H1 (cell line): ENCODE measurements at regions not wholly inside any gene's neighbourhood (a gene's known extent, or its start where the extent isn't known, plus 50 kb on each side); places are given as distances from the start of the nearest gene placed in this dataset.

Experiments used
- CTCF ChIA-PET: fragments of 300-600 bp; sonication (Branson Sonifier 250); formaldehyde crosslinking; loops from one replicate; lab custom pipeline; 2021; ENCODE audit not compliant: partially characterized antibody; lab: Charles Lee
- POLR2A ChIA-PET: fragments of 300-600 bp; sonication (Branson Sonifier 250); formaldehyde crosslinking; loops from one replicate; lab custom pipeline; 2021; ENCODE audit warnings: inconsistent platforms; ENCODE audit not compliant: partially characterized antibody; lab: Charles Lee
- DNase-seq, 2 experiments: peaks; one replicate each; pipeline versions ENCODE4 v3.0.0 to v3.0.0-alpha.2; 2010 to 2022; ENCODE audit warnings: low spot score in 2 of 2, low read depth in 1 of 2, mixed read lengths in 1 of 2
- FAIRE-seq: peaks from 2 replicates; lab custom pipeline; 2011; peaks lifted over from hg19 to GRCh38; lab: Jason Lieb, UNC
- H2AFZ ChIP-seq: 2 replicates; pipeline ENCODE4 v1.8.1; 2012; ENCODE audit warnings: low read length, inconsistent platforms
- H2AK5ac ChIP-seq: 2 replicates; pipeline ENCODE4 v1.6.1; 2013; ENCODE audit warnings: low read depth, low read length
- H2BK120ac ChIP-seq: replicated peaks from 2 replicates; pipeline ENCODE3; 2013; ENCODE audit warnings: low read depth, low read length, inconsistent platforms
- H2BK12ac ChIP-seq: 2 replicates; pipeline ENCODE4 v1.6.1; 2013; ENCODE audit warnings: low read depth, low read length
- H2BK15ac ChIP-seq: 2 replicates; pipeline ENCODE4 v1.6.1; 2013; ENCODE audit warnings: low read length
- H2BK20ac ChIP-seq: 2 replicates; pipeline ENCODE4 v1.6.1; 2013; ENCODE audit warnings: low read length
- H2BK5ac ChIP-seq: 2 replicates; pipeline ENCODE4 v1.6.1; 2013; ENCODE audit warnings: low read depth, low read length
- H3K14ac ChIP-seq: 2 replicates; pipeline ENCODE4 v1.6.1; 2013; ENCODE audit warnings: inconsistent platforms; ENCODE audit not compliant: insufficient read length
- H3K18ac ChIP-seq: 2 replicates; pipeline ENCODE4 v1.6.1; 2013; ENCODE audit warnings: low read length; ENCODE audit errors: extremely low read depth
- H3K23ac ChIP-seq: 2 replicates; pipeline ENCODE4 v1.6.1; 2013; ENCODE audit warnings: inconsistent platforms; ENCODE audit not compliant: insufficient read length
- H3K23me2 ChIP-seq: 2 replicates; pipeline ENCODE4 v1.6.1; 2013; ENCODE audit warnings: low read depth, low read length
- H3K27ac ChIP-seq: 2 replicates; pipeline ENCODE4 v1.6.1; 2011; ENCODE audit warnings: low read depth, low read length, inconsistent platforms
- H3K27me3 ChIP-seq, 4 experiments: replicated peaks in 1 of 4; 1 replicate in 1 of 4; 2 replicates in 3 of 4; pipeline versions ENCODE4 v1.6.1 to v1.8.1; 2011 to 2013; ENCODE audit warnings: low read length in 3 of 4, mild to moderate bottlenecking in 3 of 4, inconsistent platforms in 2 of 4, mixed read lengths in 2 of 4, moderate library complexity in 1 of 4; ENCODE audit not compliant: control insufficient read depth in 3 of 4, insufficient read depth in 3 of 4; ENCODE audit errors: extremely low read depth in 1 of 4
- H3K36me3 ChIP-seq, 4 experiments: 2 replicates each; pipeline versions ENCODE4 v1.6.1 to v1.8.1; 2011 to 2013; ENCODE audit warnings: mild to moderate bottlenecking in 4 of 4, low read length in 3 of 4, moderate library complexity in 2 of 4, control low read depth in 1 of 4, inconsistent platforms in 1 of 4; ENCODE audit not compliant: insufficient read depth in 4 of 4, control insufficient read depth in 2 of 4
- H3K4ac ChIP-seq: replicated peaks from 2 replicates; pipeline ENCODE3; 2013; ENCODE audit warnings: low read length, low read depth, mixed read lengths, inconsistent platforms; ENCODE audit not compliant: insufficient read length
- H3K4me1 ChIP-seq, 4 experiments: replicated peaks in 1 of 4; 1 replicate in 1 of 4; 2 replicates in 3 of 4; pipeline versions ENCODE4 v1.6.1 to v1.8.1; 2011 to 2013; ENCODE audit warnings: low read length in 3 of 4, inconsistent platforms in 2 of 4, mixed read lengths in 1 of 4; ENCODE audit not compliant: insufficient read depth in 4 of 4, control insufficient read depth in 3 of 4
- H3K4me2 ChIP-seq, 2 experiments: 2 replicates each; pipeline versions ENCODE4 v1.6.1 to v1.8.1; 2011 to 2013; ENCODE audit warnings: low read depth in 2 of 2, low read length in 2 of 2, control low read depth in 1 of 2, inconsistent platforms in 1 of 2, mild to moderate bottlenecking in 1 of 2; ENCODE audit not compliant: insufficient read depth in 1 of 2
- H3K4me3 ChIP-seq, 4 experiments: fragments of 200-600, 300-600 bp in 1 of 4; sonication (generic), shearing (Covaris generic), sonication (Bioruptor Twin) in 1 of 4; 2 replicates each; pipeline versions ENCODE4 v1.5.1 to v1.8.1; 2011 to 2016; ENCODE audit warnings: low read length in 4 of 4, low read depth in 3 of 4, control low read depth in 2 of 4, inconsistent platforms in 2 of 4, mild to moderate bottlenecking in 2 of 4, mixed read lengths in 1 of 4, moderate library complexity in 1 of 4; ENCODE audit not compliant: insufficient read depth in 2 of 4; ENCODE audit errors: extremely low read depth in 1 of 4
- H3K56ac ChIP-seq: replicated peaks from 2 replicates; pipeline ENCODE3; 2013; ENCODE audit warnings: low read depth, mild to moderate bottlenecking, mixed read lengths, low read length, inconsistent platforms; ENCODE audit not compliant: insufficient read length
- H3K79me1 ChIP-seq: 2 replicates; pipeline ENCODE4 v1.6.1; 2013; ENCODE audit warnings: low read depth, low read length, control low read depth
- H3K79me2 ChIP-seq, 2 experiments: 2 replicates each; pipeline versions ENCODE4 v1.6.1 to v1.8.1; 2012 to 2013; ENCODE audit warnings: low read length in 2 of 2, mild to moderate bottlenecking in 2 of 2, inconsistent platforms in 1 of 2; ENCODE audit not compliant: insufficient read depth in 2 of 2, control insufficient read depth in 1 of 2
- H3K9ac ChIP-seq, 4 experiments: replicated peaks in 1 of 4; 1 replicate in 1 of 4; 2 replicates in 3 of 4; pipeline versions ENCODE4 v1.6.1 to v1.8.1; 2011 to 2013; ENCODE audit warnings: low read depth in 3 of 4, low read length in 3 of 4, control low read depth in 2 of 4, mild to moderate bottlenecking in 2 of 4, moderate library complexity in 2 of 4, inconsistent platforms in 1 of 4; ENCODE audit errors: extremely low read depth in 1 of 4
- H3K9me3 ChIP-seq, 2 experiments: 2 replicates each; pipeline versions ENCODE4 v1.6.1 to v1.8.1; 2012 to 2013; ENCODE audit warnings: mild to moderate bottlenecking in 2 of 2, moderate library complexity in 2 of 2, control low read depth in 1 of 2, inconsistent platforms in 1 of 2, low read depth in 1 of 2, low read length in 1 of 2, mixed read lengths in 1 of 2; ENCODE audit not compliant: insufficient read depth in 2 of 2
- H4K20me1 ChIP-seq, 2 experiments: replicated peaks in 1 of 2; 2 replicates each; pipeline versions ENCODE3 to v1.8.1; 2011 to 2013; ENCODE audit warnings: inconsistent platforms in 2 of 2, low read length in 2 of 2, mild to moderate bottlenecking in 1 of 2; ENCODE audit not compliant: insufficient read depth in 2 of 2, control insufficient read depth in 1 of 2
- H4K5ac ChIP-seq: 2 replicates; pipeline ENCODE4 v1.6.1; 2013; ENCODE audit warnings: low read length, low read depth, mixed read lengths, inconsistent platforms; ENCODE audit not compliant: insufficient read length
- H4K8ac ChIP-seq: 2 replicates; pipeline ENCODE4 v1.8.0; 2013; ENCODE audit warnings: mild to moderate bottlenecking, moderate library complexity, low read length, inconsistent platforms; ENCODE audit not compliant: insufficient read depth; ENCODE audit errors: extremely low read depth
- H4K91ac ChIP-seq: replicated peaks from 2 replicates; pipeline ENCODE3; 2013; ENCODE audit warnings: low read length, mixed read lengths, inconsistent platforms; ENCODE audit not compliant: insufficient read length
- EP300 ChIP-seq, 2 experiments: IDR thresholded peaks; 1 replicate in 1 of 2; 2 replicates in 1 of 2; pipeline ENCODE4 v1.6.1; 2011 to 2012; ENCODE audit warnings: low read depth in 2 of 2, low read length in 2 of 2, mild to moderate bottlenecking in 2 of 2, borderline replicate concordance in 1 of 2, inconsistent platforms in 1 of 2, moderate library complexity in 1 of 2
- MAX ChIP-seq: IDR thresholded peaks from 2 replicates; pipeline ENCODE4 v1.6.1; 2012; ENCODE audit warnings: inconsistent platforms
- NANOG ChIP-seq: IDR thresholded peaks from 2 replicates; pipeline ENCODE4 v1.6.1; 2011; ENCODE audit warnings: low read length, low read depth, mild to moderate bottlenecking, inconsistent platforms; ENCODE audit not compliant: insufficient read depth, poor library complexity, severe bottlenecking
- WGBS, 2 experiments: shearing (Covaris generic) in 1 of 2; methylation state at CpG; one replicate each; pipeline versions ENCODE4 v1.1.6 to v1.1.7; 2013 to 2015; ENCODE audit warnings: low lambda C conversion rate in 2 of 2, mixed read lengths in 2 of 2, inconsistent platforms in 1 of 2, low coverage in 1 of 2, missing lambda C conversion rate in 1 of 2; ENCODE audit not compliant: insufficient replicate concordance in 2 of 2, insufficient coverage in 1 of 2, insufficient read length in 1 of 2; ENCODE audit errors: extremely low coverage in 1 of 2, missing lambda C conversion rate in 1 of 2; 5-methylcytosine and 5-hydroxymethylcytosine counted together

- no peak overlapping the region for H2BK20ac ChIP-seq
- H2BK120ac ChIP-seq: no peak overlapping the region
- H3K27me3 ChIP-seq: no peaks in the 10 kb centered on the region
- no peak overlapping the region for H3K4me3 ChIP-seq
- no peak overlapping the region for H2AFZ ChIP-seq
- no peak overlapping the region for H3K23ac ChIP-seq
- no peak overlapping the region for H3K18ac ChIP-seq
- no peak overlapping the region for H4K5ac ChIP-seq
- H3K4me2 ChIP-seq: no peak overlapping the region
- H3K36me3 ChIP-seq: no peaks in the 10 kb centered on the region
- H3K27ac ChIP-seq: no peak overlapping the region
- H4K8ac ChIP-seq: no peak overlapping the region
- 95% methylated on average over 2 of the region's 2 CpGs; no CpG with 5 or more reads in 1 of the 2 experiments for WGBS, 2 experiments
- H2BK5ac ChIP-seq: no peak overlapping the region
- no peaks in the 10 kb centered on the region for H3K9me3 ChIP-seq
- no peak overlapping the region for H4K91ac ChIP-seq
- no peak for DNase-seq
- ChIA-PET POLR2A (no interaction called here), CTCF (no interaction called here)
- H3K23me2 ChIP-seq: no peaks in the 10 kb centered on the region
- no peaks in the 10 kb centered on the region for H3K79me2 ChIP-seq
- H4K20me1 ChIP-seq: no peaks in the 10 kb centered on the region
- FAIRE-seq: no peak
- no peak overlapping the region for H2AK5ac ChIP-seq
- TF ChIP-seq MAX: no peak
- TF ChIP-seq NANOG: no peak
- no peak for TF ChIP-seq EP300 (IDR thresholded peaks at IDR 0.05; ENCODE audit: borderline replicate concordance in 1 of 2, low read depth in 2 of 2, low read length in 2 of 2)
- TF ChIP-seq, all 59 proteins: peak for 0
- Histone ChIP-seq H3K9ac (no peak overlapping the region), H3K56ac (no peak overlapping the region), H3K4ac (no peak overlapping the region), H3K4me1 (peaks cover 0 to 11% (median 0%) of the 10 kb centered on the region in 4 experiments; a peak in 2 of 7 replicates), H3K79me1 (no peaks in the 10 kb centered on the region), H2BK12ac (no peak overlapping the region), H2BK15ac (no peak overlapping the region), H3K14ac (no peak overlapping the region)
These were observed 104.6 kb upstream of the ADRA1B start for GRCh38 chr5:159811712-159812111.
